Lung (tissue), 11 donors: ENCODE measurements at regions not wholly inside any gene's neighbourhood (a gene's known extent, or its start where the extent isn't known, plus 50 kb on each side); places are given as distances from the start of the nearest gene placed in this dataset.
A peak's percentile ranks its signal among the peaks of the same experiment; 100 is the strongest.

Source experiments
- ATAC-seq: fragments of 200-7000 bp; cut with Tn5 transposase; one replicate; pipeline ENCODE4 v1.9.1; 2020; ENCODE audit warnings: moderate number of reproducible peaks; ENCODE audit not compliant: insufficient read depth, low FRiP score
- DNase-seq, 3 donors: peaks; one replicate each; pipeline ENCODE4 v3.0.0-alpha.2; 2013 to 2017
- H3K27ac ChIP-seq, 2 donors: one replicate each; pipeline ENCODE4 v1.5.1; 2013; ENCODE audit warnings: mild to moderate bottlenecking in 2 of 2, moderate library complexity in 2 of 2, control low read depth in 1 of 2, inconsistent platforms in 1 of 2, low read depth in 1 of 2, low read length in 1 of 2
- H3K27me3 ChIP-seq, 3 donors: one replicate each; pipeline ENCODE4 v1.5.1; 2013; ENCODE audit warnings: low read length in 2 of 3; ENCODE audit not compliant: control insufficient read depth in 3 of 3, insufficient read depth in 3 of 3
- H3K36me3 ChIP-seq, 4 donors: one replicate each; pipeline ENCODE4 v1.5.1; 2013; ENCODE audit warnings: low read length in 4 of 4, mild to moderate bottlenecking in 1 of 4, moderate library complexity in 1 of 4; ENCODE audit not compliant: control insufficient read depth in 4 of 4, insufficient read depth in 4 of 4
- H3K4me1 ChIP-seq, 5 donors: one replicate each; pipeline ENCODE4 v1.5.1; 2013; ENCODE audit warnings: low read length in 5 of 5, mild to moderate bottlenecking in 2 of 5, moderate library complexity in 1 of 5; ENCODE audit not compliant: control insufficient read depth in 5 of 5, insufficient read depth in 5 of 5
- H3K4me3 ChIP-seq: one replicate; pipeline ENCODE4 v1.5.1; 2013; ENCODE audit warnings: mild to moderate bottlenecking, control low read depth, moderate library complexity
- H3K9ac ChIP-seq, 2 donors: one replicate each; pipeline ENCODE4 v1.5.1; 2013; ENCODE audit warnings: low read length in 2 of 2, control low read depth in 1 of 2; ENCODE audit not compliant: insufficient read depth in 1 of 2
- H3K9me3 ChIP-seq, 4 donors: one replicate each; pipeline ENCODE4 v1.5.1; 2013; ENCODE audit warnings: low read length in 3 of 4, mild to moderate bottlenecking in 1 of 4, moderate library complexity in 1 of 4; ENCODE audit not compliant: control insufficient read depth in 4 of 4, insufficient read depth in 3 of 4
- CTCF ChIP-seq: IDR thresholded peaks from 2 replicates; pipeline ENCODE4 v1.5.1; 2012; ENCODE audit warnings: mild to moderate bottlenecking; ENCODE audit errors: control extremely low read depth, extremely low read depth
- WGBS, 2 donors: extraction: QIAGEN DNeasy Blood & Tissue Kit; methylation state at CpG; one replicate each; pipeline ENCODE4 v1.1.7; 2013; 5-methylcytosine and 5-hydroxymethylcytosine counted together
- donor health status: control.
- donor health status: control.
- donor health status: Bipolar disorder and iron deficiency.
- donor health status: healthy.
- donor health status: DM: yes; HTN: yes; CAD: no.

DNA sequence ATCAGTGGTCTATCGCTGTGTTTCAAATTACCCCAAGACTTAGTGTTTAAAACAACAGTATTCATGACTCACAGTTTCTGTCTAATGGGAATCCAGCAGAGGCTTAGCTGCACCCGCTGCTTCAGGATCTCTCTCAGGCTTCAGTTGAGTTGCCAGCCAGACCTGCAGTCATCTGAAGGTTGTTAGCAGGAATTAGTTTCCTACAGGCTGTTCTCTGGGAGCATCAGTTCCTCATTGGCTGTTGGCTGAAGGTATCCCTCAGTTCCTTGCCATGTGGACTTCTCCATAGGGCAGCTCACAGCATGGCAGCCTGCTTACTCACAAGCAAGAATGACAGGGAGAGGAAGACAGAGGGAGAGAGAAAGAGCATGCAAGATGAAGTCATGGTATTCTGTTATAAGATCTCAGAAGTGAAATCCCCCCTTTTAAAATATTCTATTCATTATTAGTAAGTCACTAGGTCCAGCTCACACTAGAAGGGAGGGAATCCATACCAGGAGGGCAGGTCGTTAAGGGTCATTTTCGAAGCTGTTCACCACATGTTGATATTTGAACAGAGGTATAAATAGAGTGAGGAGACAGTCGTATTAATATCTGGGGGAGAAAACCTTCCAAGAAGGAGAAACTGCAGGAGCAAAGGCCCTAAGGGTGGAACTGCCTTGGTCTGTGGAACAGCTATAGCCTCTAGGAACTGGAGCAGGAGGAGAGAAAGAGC, 473.9 kb upstream of the PPP2R3A start:
- DNase-seq, result no peak
- no peak overlapping the region for H3K4me3 ChIP-seq
- no peaks in the 10 kb centered on the region for H3K9me3 ChIP-seq
- no peak for ATAC-seq
- H3K27ac ChIP-seq, result no peak overlapping the region
- H3K27me3 ChIP-seq, result peaks cover 0 to 34% (median 8%) of the 10 kb centered on the region in 3 donors
- no peak overlapping the region for H3K9ac ChIP-seq
- TF ChIP-seq CTCF, result no peak
- no peaks in the 10 kb centered on the region for H3K36me3 ChIP-seq
- whole genome bisulfite sequencing, 2 donors, result 71 to 91% methylated on average over 5 of the region's 5 CpGs
- H3K4me1 ChIP-seq, result peaks cover 0 to 24% (median 0%) of the 10 kb centered on the region in 5 donors

- Histone ChIP-seq H3K27me3 (peaks cover 0 to 54% (median 38%) of the 10 kb centered on the region in 3 donors), H3K4me1 (peaks cover 0 to 24% (median 0%) of the 10 kb centered on the region in 5 donors), H3K36me3 (no peaks in the 10 kb centered on the region), H3K9me3 (no peaks in the 10 kb centered on the region), H3K27ac (no peak overlapping the region), H3K4me3 (no peak overlapping the region), H3K9ac (no peak overlapping the region)
- ATAC-seq (no peak), DNase-seq (peak; percentile 84 to 96 (median 95))
- WGBS, 2 donors, result 67 to 86% methylated on average over 3 of the region's 3 CpGs
- TF ChIP-seq CTCF, result no peak
Measured at GRCh38 chr3:135495891-135496290, 469.6 kb upstream of the PPP2R3A start.

- Histone ChIP-seq H3K4me3 (no peak overlapping the region), H3K9ac (no peak overlapping the region), H3K27me3 (peaks cover 0 to 53% (median 46%) of the 10 kb centered on the region in 3 donors), H3K36me3 (no peaks in the 10 kb centered on the region), H3K4me1 (peaks cover 0 to 24% (median 0%) of the 10 kb centered on the region in 5 donors), H3K27ac (no peak overlapping the region), H3K9me3 (no peaks in the 10 kb centered on the region)
- no peak for TF ChIP-seq CTCF
- 81 to 83% methylated on average over 5 of the region's 5 CpGs for WGBS, 2 donors
- DNase-seq (no peak), ATAC-seq (no peak)
Measured at GRCh38 chr3:135497979-135498378, 467.5 kb upstream of the PPP2R3A start.
